HCT116 (cell line): ENCODE measurements at regions not wholly inside any gene's neighbourhood (a gene's known extent, or its start where the extent isn't known, plus 50 kb on each side); places are given as distances from the start of the nearest gene placed in this dataset.

Experiments
- ATAC-seq: fragments of 200-7000 bp; cut with Tn5 transposase; 2 replicates; pipeline ENCODE4 v1.9.1; 2020; ENCODE audit warnings: mild to moderate bottlenecking, moderate library complexity
- BruUV-seq: library from RNA; stranded (reverse); fragments of 400-500 nt; replicated peaks from 2 replicates; lab custom pipeline; 2021; lab: Mats Ljungman, UMichigan
- CTCF ChIA-PET: fragments of 300-600 bp; sonication (Branson Sonifier 250); formaldehyde crosslinking; loops from one replicate; lab custom pipeline; 2021; ENCODE audit warnings: antibody characterized with exemption; lab: Charles Lee
- POLR2A ChIA-PET: fragments of 300-600, 350-600 bp; sonication (Branson Sonifier 250); formaldehyde crosslinking; loops from one replicate; lab custom pipeline; 2021; ENCODE audit warnings: antibody characterized with exemption; lab: Charles Lee
- RAD21 ChIA-PET, 2 experiments: fragments of 300-600 bp; sonication (Branson Sonifier 250); formaldehyde crosslinking; loops; one replicate each; lab custom pipeline; 2023; ENCODE audit warnings: low total read pairs in 2 of 2; ENCODE audit not compliant: uncharacterized antibody in 2 of 2, unreplicated experiment in 2 of 2, low non-redundant PET in 1 of 2; lab: Charles Lee
- DNase-seq: peaks from one replicate; pipeline ENCODE4 v3.0.0-alpha.2; 2010; ENCODE audit warnings: low read depth, low spot score
- H2AFZ ChIP-seq: fragments of 200-600 bp; shearing (Covaris generic), sonication (generic); 2 replicates; pipeline ENCODE4 v1.6.1; 2017; ENCODE audit warnings: low read depth, mixed run types, mixed read lengths, antibody characterized with exemption, low read length; ENCODE audit not compliant: poor library complexity, severe bottlenecking
- H3K27ac ChIP-seq: 2 replicates; pipeline ENCODE4 v1.5.1; 2012; ENCODE audit warnings: low read depth, low read length
- H3K27me3 ChIP-seq: fragments of 200-600 bp; sonication (generic); 2 replicates; pipeline ENCODE4 v1.6.1; 2016; ENCODE audit warnings: mixed run types, low read length, mixed read lengths; ENCODE audit not compliant: insufficient read depth
- H3K36me3 ChIP-seq, 2 experiments: fragments of 200-500 bp in 1 of 2; fragments of 200-600 bp in 1 of 2; sonication (Bioruptor generic) in 1 of 2; sonication (generic) in 1 of 2; 2 replicates each; pipeline versions ENCODE4 v1.5.1 to v1.6.1; 2014 to 2016; ENCODE audit warnings: low read length in 2 of 2, inconsistent platforms in 1 of 2, mixed read lengths in 1 of 2, mixed run types in 1 of 2; ENCODE audit not compliant: insufficient read depth in 2 of 2, control insufficient read depth in 1 of 2
- H3K4me1 ChIP-seq, 2 experiments: fragments of 200-600 bp in 1 of 2; sonication (generic) in 1 of 2; 2 replicates each; pipeline versions ENCODE4 v1.5.1 to v1.6.1; 2012 to 2017; ENCODE audit warnings: low read length in 2 of 2, inconsistent platforms in 1 of 2, mild to moderate bottlenecking in 1 of 2, mixed read lengths in 1 of 2, mixed run types in 1 of 2, moderate library complexity in 1 of 2; ENCODE audit not compliant: insufficient read depth in 2 of 2, control insufficient read depth in 1 of 2
- H3K4me2 ChIP-seq: fragments of 200-600 bp; sonication (generic); 2 replicates; pipeline ENCODE4 v1.6.1; 2017; ENCODE audit warnings: mixed run types, low read length, mixed read lengths
- H3K4me3 ChIP-seq, 2 experiments: fragments of 200-600 bp in 1 of 2; sonication (generic) in 1 of 2; replicated peaks in 1 of 2; 2 replicates each; pipeline ENCODE4 v1.5.1; 2011 to 2016; ENCODE audit warnings: low read length in 2 of 2, control low read depth in 1 of 2, low read depth in 1 of 2, mild to moderate bottlenecking in 1 of 2, mixed read lengths in 1 of 2, mixed run types in 1 of 2
- H3K79me2 ChIP-seq: fragments of 200-600 bp; sonication (generic); 2 replicates; pipeline ENCODE4 v1.6.1; 2017; ENCODE audit warnings: mild to moderate bottlenecking, mixed run types, low read length, moderate library complexity, mixed read lengths; ENCODE audit not compliant: insufficient read depth
- H3K9ac ChIP-seq: fragments of 200-600 bp; sonication (generic); 2 replicates; pipeline ENCODE4 v1.6.1; 2016; ENCODE audit warnings: low read length, mixed read lengths
- H3K9me2 ChIP-seq: fragments of 200-600 bp; sonication (generic), shearing (Covaris generic); 2 replicates; pipeline ENCODE4 v1.6.1; 2017; ENCODE audit warnings: mixed run types, mild to moderate bottlenecking, moderate library complexity; ENCODE audit not compliant: insufficient read depth
- H3K9me3 ChIP-seq, 2 experiments: fragments of 200-500 bp in 1 of 2; fragments of 200-600 bp in 1 of 2; sonication (Bioruptor generic) in 1 of 2; sonication (generic) in 1 of 2; 2 replicates each; pipeline ENCODE4 v1.6.1; 2014 to 2017; ENCODE audit warnings: low read length in 2 of 2, mixed read lengths in 2 of 2, inconsistent platforms in 1 of 2, low read depth in 1 of 2, mild to moderate bottlenecking in 1 of 2, mixed run types in 1 of 2, moderate library complexity in 1 of 2; ENCODE audit not compliant: control insufficient read depth in 1 of 2, insufficient read depth in 1 of 2
- H4K20me1 ChIP-seq: fragments of 200-600 bp; sonication (generic), shearing (Covaris generic); 2 replicates; pipeline ENCODE4 v1.6.1; 2017; ENCODE audit warnings: mixed run types, mild to moderate bottlenecking, moderate library complexity; ENCODE audit not compliant: insufficient read depth
- CBX3 ChIP-seq: IDR thresholded peaks from 2 replicates; pipeline ENCODE4 v1.6.1; 2012; ENCODE audit warnings: low read depth
- CEBPB ChIP-seq: IDR thresholded peaks from 2 replicates; pipeline ENCODE4 v1.6.1; 2012; ENCODE audit warnings: low read depth
- CTCF ChIP-seq, 3 experiments: fragments of 200-600 bp in 1 of 3; sonication (generic) in 1 of 3; IDR thresholded peaks in 2 of 3; conservative IDR thresholded peaks in 1 of 3; 2 replicates each; pipeline ENCODE4 v1.5.1; 2012 to 2017; ENCODE audit warnings: low read depth in 2 of 3, low read length in 2 of 3, antibody characterized with exemption in 1 of 3, borderline replicate concordance in 1 of 3, control low read depth in 1 of 3, mild to moderate bottlenecking in 1 of 3, mixed read lengths in 1 of 3, mixed run types in 1 of 3, moderate library complexity in 1 of 3; ENCODE audit not compliant: insufficient read depth in 1 of 3
- ELF1 ChIP-seq: IDR thresholded peaks from 2 replicates; pipeline ENCODE4 v1.6.1; 2012; ENCODE audit warnings: low read depth, borderline replicate concordance
- FOSL1 ChIP-seq: IDR thresholded peaks from 2 replicates; pipeline ENCODE4 v1.6.1; 2012; ENCODE audit warnings: low read depth
- JUND ChIP-seq: IDR thresholded peaks from 2 replicates; pipeline ENCODE4 v1.6.1; 2012
- SIN3A ChIP-seq: IDR thresholded peaks from 2 replicates; pipeline ENCODE4 v1.6.1; 2012; ENCODE audit warnings: low read depth
- SP1 ChIP-seq: IDR thresholded peaks from 2 replicates; pipeline ENCODE4 v1.6.1; 2012; ENCODE audit warnings: low read depth
- SRF ChIP-seq: IDR thresholded peaks from 2 replicates; pipeline ENCODE4 v1.6.1; 2012; ENCODE audit warnings: low read depth
- YY1 ChIP-seq: IDR thresholded peaks from 2 replicates; pipeline ENCODE4 v1.6.1; 2011; ENCODE audit warnings: low read length, low read depth, moderate library complexity, mild to moderate bottlenecking; ENCODE audit not compliant: insufficient replicate concordance; ENCODE audit errors: extremely low read depth
- ZFX ChIP-seq: fragments of 450-650 bp; IDR thresholded peaks from 2 replicates; pipeline ENCODE4 v1.6.1; 2017
- intact Hi-C: fragments of 100-400 bp; cut with micrococcal nuclease; formaldehyde crosslinking; loops from 2 replicates; pipeline ENCODE4 v1.10.0; 2022
- TF ChIP-seq, protein P1 (sequence below): IDR thresholded peaks from 2 replicates; pipeline ENCODE4 v1.6.1; 2012
- TF ChIP-seq, protein P2 (sequence below): IDR thresholded peaks from 2 replicates; pipeline ENCODE4 v1.6.1; 2012

- ATAC-seq (no peak), DNase-seq (no peak)
- Histone ChIP-seq H3K9me3 (no peaks in the 10 kb centered on the region), H2AFZ (no peak overlapping the region), H3K4me1 (no peaks in the 10 kb centered on the region), H3K79me2 (no peaks in the 10 kb centered on the region), H3K36me3 (no peaks in the 10 kb centered on the region), H3K27me3 (no peaks in the 10 kb centered on the region), H3K4me3 (no peak overlapping the region), H4K20me1 (no peaks in the 10 kb centered on the region), H3K9me2 (no peaks in the 10 kb centered on the region), H3K27ac (no peak overlapping the region), H3K4me2 (no peak overlapping the region), H3K9ac (no peak overlapping the region)
- TF ChIP-seq CBX3 (no peak), JUND (no peak), FOSL1 (no peak), SRF (no peak), ZFX (no peak), ELF1 (no peak), SIN3A (no peak), CEBPB (no peak), YY1 (no peak)
- TF ChIP-seq, protein P1, sequence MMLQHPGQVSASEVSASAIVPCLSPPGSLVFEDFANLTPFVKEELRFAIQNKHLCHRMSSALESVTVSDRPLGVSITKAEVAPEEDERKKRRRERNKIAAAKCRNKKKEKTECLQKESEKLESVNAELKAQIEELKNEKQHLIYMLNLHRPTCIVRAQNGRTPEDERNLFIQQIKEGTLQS, result no peak
- BruUV-seq, result no TSS peak
- intact Hi-C loops, result no loop called here
- ChIA-PET CTCF (no interaction called here), POLR2A (no interaction called here), RAD21 (no interaction called here)
Measured at GRCh38 chr15:37485056-37485455, 384.7 kb upstream of the MEIS2 start.

GRCh38 chr15:37490707-37491106 is 390.4 kb upstream of the MEIS2 start:
- Histone ChIP-seq H3K4me2 (no peak overlapping the region), H3K9me3 (no peaks in the 10 kb centered on the region), H3K27me3 (no peaks in the 10 kb centered on the region)
- no peak for ATAC-seq
- no peak for TF ChIP-seq JUND
- TF ChIP-seq SP1, result no peak
- no peak for TF ChIP-seq YY1
- TF ChIP-seq CBX3, result no peak
- TF ChIP-seq CTCF (IDR thresholded peaks at IDR 0.05 in 2 of 3, conservative IDR thresholded peaks at IDR 0.05 in 1 of 3; ENCODE audit: borderline replicate concordance in 1 of 3, insufficient read depth in 1 of 3, low read depth in 2 of 3, low read length in 2 of 3), result no peak
- TF ChIP-seq, protein P2, sequence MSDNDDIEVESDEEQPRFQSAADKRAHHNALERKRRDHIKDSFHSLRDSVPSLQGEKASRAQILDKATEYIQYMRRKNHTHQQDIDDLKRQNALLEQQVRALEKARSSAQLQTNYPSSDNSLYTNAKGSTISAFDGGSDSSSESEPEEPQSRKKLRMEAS, result no peak
- TF ChIP-seq, all 23 proteins: peak for 0
- ChIA-PET RAD21 (no interaction called here), POLR2A (no interaction called here), CTCF (no interaction called here)
- Histone ChIP-seq H3K9ac (no peak overlapping the region), H2AFZ (no peak overlapping the region), H3K4me3 (no peak overlapping the region), H3K4me1 (no peaks in the 10 kb centered on the region), H3K36me3 (no peaks in the 10 kb centered on the region), H3K27ac (no peak overlapping the region), H4K20me1 (no peaks in the 10 kb centered on the region), H3K79me2 (no peaks in the 10 kb centered on the region), H3K9me2 (no peaks in the 10 kb centered on the region)
- DNase-seq, result no peak
- intact Hi-C loops, result no loop called here
- no TSS peak for BruUV-seq
